HUES64 (cell line): ENCODE measurements at regions not wholly inside any gene's neighbourhood (a gene's known extent, or its start where the extent isn't known, plus 50 kb on each side); places are given as distances from the start of the nearest gene placed in this dataset.
A peak's percentile ranks its signal among the peaks of the same experiment; 100 is the strongest.

Source experiments
- H3K27ac ChIP-seq: 2 replicates; pipeline ENCODE4 v1.7.0; 2013; ENCODE audit warnings: low read depth, low read length, inconsistent platforms
- H3K27me3 ChIP-seq: 2 replicates; pipeline ENCODE4 v1.6.1; 2013; ENCODE audit warnings: mild to moderate bottlenecking, low read length; ENCODE audit not compliant: insufficient read depth
- H3K36me3 ChIP-seq: 2 replicates; pipeline ENCODE4 v1.6.1; 2013; ENCODE audit warnings: mild to moderate bottlenecking, low read length; ENCODE audit not compliant: insufficient read depth
- H3K4me1 ChIP-seq: 2 replicates; pipeline ENCODE4 v1.6.1; 2013; ENCODE audit warnings: mild to moderate bottlenecking, low read length, moderate library complexity; ENCODE audit not compliant: insufficient read depth
- H3K4me3 ChIP-seq: 2 replicates; pipeline ENCODE4 v1.5.1; 2013; ENCODE audit warnings: mild to moderate bottlenecking, low read length, moderate library complexity
- H3K9ac ChIP-seq: 2 replicates; pipeline ENCODE4 v1.6.1; 2013; ENCODE audit warnings: mild to moderate bottlenecking, low read depth, low read length
- H3K9me3 ChIP-seq: 2 replicates; pipeline ENCODE4 v1.6.1; 2013; ENCODE audit warnings: low read depth, low read length; ENCODE audit not compliant: insufficient read depth
- WGBS: fragments of 150-250, 120-280 bp; methylation state at CpG from one replicate; pipeline ENCODE4 v1.1.7; 2013; ENCODE audit warnings: missing lambda C conversion rate; 5-methylcytosine and 5-hydroxymethylcytosine counted together

DNA sequence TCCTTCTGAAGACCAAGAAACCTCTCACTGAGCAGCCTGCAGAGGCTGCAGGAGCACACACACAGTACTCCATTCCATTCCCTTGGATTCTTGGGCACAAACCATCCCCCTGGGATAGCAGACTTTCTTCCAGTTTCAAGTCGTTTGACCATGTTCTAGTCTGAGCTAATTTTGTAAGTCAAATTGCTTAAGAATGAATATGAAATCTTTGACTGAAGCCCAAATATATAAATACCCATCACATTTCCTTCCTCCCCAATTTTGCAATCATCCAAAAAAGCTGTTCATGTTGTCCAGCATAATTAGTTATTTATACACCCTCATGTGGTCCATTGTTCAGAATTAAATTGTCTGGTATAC is 231.2 kb upstream of the TPRG1 start:
- Histone ChIP-seq H3K4me3 (no peak overlapping the region), H3K36me3 (no peaks in the 10 kb centered on the region), H3K9ac (no peak overlapping the region), H3K9me3 (no peaks in the 10 kb centered on the region), H3K27me3 (no peaks in the 10 kb centered on the region), H3K27ac (no peak overlapping the region), H3K4me1 (peaks cover 16% of the 10 kb centered on the region)
- 90% methylated on average over 1 of the region's 1 CpG for WGBS

DNA sequence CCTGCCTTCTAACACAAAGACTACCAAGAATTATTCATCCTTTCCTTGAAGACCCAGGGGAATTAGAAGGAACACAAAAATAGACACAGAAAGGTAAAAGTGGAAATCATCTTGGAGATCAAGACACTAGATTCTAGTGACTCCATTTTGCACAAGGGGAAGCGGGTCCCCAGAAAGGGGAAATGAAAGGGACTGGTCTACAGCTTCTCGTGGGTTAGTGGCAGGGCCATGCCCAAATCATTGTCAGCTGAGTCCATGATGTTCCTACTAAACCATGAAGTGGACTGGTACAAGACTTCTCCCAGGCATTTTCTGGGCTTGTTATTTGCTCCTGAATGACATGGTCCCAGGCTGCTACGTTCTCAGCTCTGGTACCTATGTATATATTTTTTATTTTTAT is 230.7 kb upstream of the TPRG1 start:
- H3K4me3 ChIP-seq, result no peak overlapping the region
- no peaks in the 10 kb centered on the region for H3K27me3 ChIP-seq
- peaks cover 16% of the 10 kb centered on the region for H3K4me1 ChIP-seq
- no peaks in the 10 kb centered on the region for H3K36me3 ChIP-seq
- 97% methylated on average over 3 of the region's 3 CpGs for WGBS
- H3K9ac ChIP-seq, result no peak overlapping the region
- no peak overlapping the region for H3K27ac ChIP-seq
- no peaks in the 10 kb centered on the region for H3K9me3 ChIP-seq

DNA sequence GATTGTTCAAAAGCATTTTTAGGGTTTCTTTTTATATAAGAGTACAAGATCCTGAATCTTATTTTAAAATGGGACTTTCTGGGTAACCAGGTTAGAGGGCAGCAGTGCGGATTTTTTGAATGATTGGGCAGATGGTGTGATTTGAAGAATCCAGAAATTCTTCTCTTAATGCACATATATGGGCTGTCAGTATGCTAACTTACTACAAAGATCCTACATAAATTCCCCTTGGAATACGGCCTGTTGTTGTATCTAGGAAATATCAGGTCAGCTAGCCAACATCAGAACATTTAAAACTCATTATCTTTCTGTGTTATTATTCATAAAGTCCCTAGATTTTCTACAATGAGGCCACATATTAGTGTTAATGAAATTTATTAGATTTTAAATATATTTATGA is 229.6 kb upstream of the TPRG1 start:
- Histone ChIP-seq H3K36me3 (no peaks in the 10 kb centered on the region), H3K9me3 (no peaks in the 10 kb centered on the region), H3K27ac (no peak overlapping the region), H3K4me1 (peaks cover 12% of the 10 kb centered on the region), H3K9ac (no peak overlapping the region), H3K27me3 (peaks cover 5% of the 10 kb centered on the region; the same call in 1 of the 2 replicates), H3K4me3 (no peak overlapping the region)
- WGBS, result 92% methylated on average over 2 of the region's 2 CpGs

DNA sequence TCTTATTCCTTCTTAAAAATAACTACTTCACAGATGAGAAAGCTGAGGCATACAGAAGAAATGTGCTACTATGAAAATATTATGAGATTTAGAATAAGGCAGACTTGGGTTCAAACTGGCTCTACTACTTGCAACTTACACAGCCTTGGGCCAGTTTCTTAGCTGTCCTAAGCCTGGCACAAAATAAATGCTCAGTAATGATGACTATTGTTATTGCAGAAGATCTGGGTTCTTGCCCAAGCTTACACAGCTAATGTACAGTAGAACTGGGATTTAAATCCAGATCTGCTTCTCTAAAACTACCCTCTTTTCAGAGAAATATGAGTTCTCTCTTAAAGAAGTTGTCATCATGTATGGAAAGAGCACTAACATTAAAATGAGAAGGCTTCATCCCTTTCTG is 228.2 kb upstream of the TPRG1 start:
- Histone ChIP-seq H3K27ac (no peak overlapping the region), H3K9ac (no peak overlapping the region), H3K9me3 (no peaks in the 10 kb centered on the region), H3K36me3 (no peaks in the 10 kb centered on the region), H3K27me3 (peaks cover 5% of the 10 kb centered on the region; the same call in 1 of the 2 replicates), H3K4me1 (peaks cover 11% of the 10 kb centered on the region), H3K4me3 (no peak overlapping the region)

DNA sequence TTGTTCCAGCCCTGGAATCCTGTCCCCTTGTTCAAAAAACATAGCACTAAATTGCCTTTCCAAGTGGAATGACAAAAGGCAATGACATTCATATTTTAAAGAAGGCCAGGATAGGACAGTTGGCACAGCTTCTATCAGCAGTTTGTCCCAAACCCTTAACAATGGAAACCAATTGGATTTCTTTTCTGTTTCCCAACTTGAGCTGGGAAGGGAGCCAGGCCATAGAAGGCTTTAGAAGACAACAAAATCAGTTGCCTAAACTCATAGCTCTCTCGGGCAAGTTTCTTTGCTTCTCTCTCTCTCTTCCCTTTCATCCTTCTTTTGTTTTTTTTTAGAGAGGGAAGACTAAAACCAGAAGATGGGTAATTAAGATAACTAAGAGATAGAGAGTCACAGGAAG is 227.7 kb upstream of the TPRG1 start:
- H3K4me3 ChIP-seq, result no peak overlapping the region
- H3K27me3 ChIP-seq, result peaks cover 5% of the 10 kb centered on the region; the same call in 1 of the 2 replicates
- WGBS, result 80% methylated on average over 1 of the region's 1 CpG
- H3K4me1 ChIP-seq, result peaks cover 16% of the 10 kb centered on the region
- no peaks in the 10 kb centered on the region for H3K36me3 ChIP-seq
- no peak overlapping the region for H3K9ac ChIP-seq
- no peak overlapping the region for H3K27ac ChIP-seq
- H3K9me3 ChIP-seq, result no peaks in the 10 kb centered on the region

DNA sequence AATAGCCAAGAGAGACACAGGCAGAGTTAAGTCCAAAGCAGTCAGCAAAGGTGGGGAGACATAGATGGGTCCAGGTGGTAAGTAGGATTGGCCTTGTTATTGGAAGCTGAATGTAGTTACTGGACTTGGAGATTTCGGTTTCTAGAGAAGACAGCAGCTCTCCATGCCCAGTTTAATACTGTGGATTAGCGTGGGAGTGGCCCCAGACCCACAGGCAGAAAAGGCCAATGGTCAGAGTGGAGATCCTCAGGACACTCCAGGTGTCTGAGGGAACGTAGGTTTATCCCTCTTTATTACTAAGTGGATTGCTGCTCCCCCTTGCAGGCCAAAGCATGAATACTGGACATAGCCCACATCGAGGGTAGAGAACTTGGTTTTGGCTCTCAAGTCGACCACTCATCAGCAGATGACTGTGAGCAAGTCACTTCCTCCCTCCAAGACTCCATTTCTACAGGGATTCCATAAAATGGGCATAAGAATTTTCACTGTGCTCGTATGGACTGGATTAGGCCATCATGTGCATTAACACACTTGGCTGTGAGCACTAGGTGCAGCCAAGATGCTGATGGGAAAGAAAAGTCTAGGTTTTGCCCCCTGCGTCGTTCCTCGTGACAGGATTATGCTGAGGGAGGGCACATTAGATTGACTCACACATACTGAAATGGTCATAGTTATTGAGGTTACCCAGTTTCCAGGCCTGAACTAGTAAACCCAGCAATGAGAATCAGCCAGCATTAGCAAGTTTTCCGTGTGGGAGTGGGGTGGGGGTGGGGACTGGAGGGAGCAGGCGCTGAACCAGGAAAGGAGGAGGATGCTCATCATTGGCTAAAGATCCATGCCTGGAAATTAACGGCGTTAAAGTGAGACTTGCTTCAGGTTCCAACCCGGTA is 225.2 kb upstream of the TPRG1 start:
- Histone ChIP-seq H3K27ac (peak overlapping the region; percentile 68; the same call in 1 of the 2 replicates), H3K36me3 (no peaks in the 10 kb centered on the region), H3K4me3 (peak overlapping the region; percentile 83), H3K9me3 (no peaks in the 10 kb centered on the region), H3K27me3 (peaks cover 6% of the 10 kb centered on the region; the same call in 1 of the 2 replicates), H3K4me1 (peaks cover 17% of the 10 kb centered on the region), H3K9ac (peak overlapping the region; percentile 75; the same call in 1 of the 2 replicates)
- 80% methylated on average over 14 of the region's 14 CpGs for WGBS

DNA sequence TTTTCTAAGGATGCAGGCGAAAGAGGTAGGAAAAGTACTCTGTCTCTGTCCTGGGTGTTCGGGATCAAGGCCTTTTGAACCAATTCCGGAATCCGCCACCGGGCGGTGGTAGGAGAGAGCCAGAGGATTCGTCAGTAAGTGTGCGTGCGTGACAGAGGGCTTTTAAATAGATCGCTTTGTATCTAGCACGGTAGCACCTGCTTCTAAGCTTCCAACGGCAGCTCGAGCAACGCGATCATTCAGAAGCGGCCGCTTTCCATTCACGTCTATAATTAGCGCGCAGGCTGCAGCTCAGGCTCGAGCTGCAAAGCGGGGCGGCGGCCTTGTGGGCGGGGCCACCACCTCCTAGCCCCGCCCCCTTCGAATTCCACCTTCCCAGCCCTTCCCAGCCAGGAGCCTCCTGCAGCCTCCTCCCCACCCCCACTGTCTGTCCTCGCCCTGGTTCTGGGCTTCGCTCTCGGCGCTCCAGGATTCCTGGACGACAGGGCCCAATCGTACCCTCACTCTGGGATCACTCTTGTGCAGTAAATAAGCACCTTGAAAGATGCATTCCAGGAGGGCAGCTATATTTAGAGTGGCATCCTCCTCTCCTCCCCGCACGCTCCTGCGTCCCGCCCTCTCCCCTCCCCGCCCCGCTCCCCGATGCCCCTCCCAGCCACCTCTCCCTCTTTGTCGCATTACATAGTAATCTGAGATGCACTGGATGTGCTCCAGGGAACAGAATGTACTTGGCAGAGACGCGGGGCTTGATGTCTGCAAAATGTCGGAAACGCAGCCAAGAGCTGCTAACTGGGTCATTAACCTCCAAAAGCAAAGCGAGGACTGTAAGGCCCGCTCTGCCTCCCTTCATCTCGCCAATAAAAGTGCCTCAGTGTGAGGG is 224.1 kb upstream of the TPRG1 start:
- Histone ChIP-seq H3K4me3 (peak overlapping the region; percentile 83), H3K4me1 (peaks cover 17% of the 10 kb centered on the region), H3K36me3 (no peaks in the 10 kb centered on the region), H3K27ac (peak overlapping the region; percentile 68), H3K9ac (peak overlapping the region; percentile 83), H3K27me3 (peaks cover 8% of the 10 kb centered on the region; the same call in 1 of the 2 replicates), H3K9me3 (no peaks in the 10 kb centered on the region)
- WGBS, result 1% methylated on average over 48 of the region's 48 CpGs

DNA sequence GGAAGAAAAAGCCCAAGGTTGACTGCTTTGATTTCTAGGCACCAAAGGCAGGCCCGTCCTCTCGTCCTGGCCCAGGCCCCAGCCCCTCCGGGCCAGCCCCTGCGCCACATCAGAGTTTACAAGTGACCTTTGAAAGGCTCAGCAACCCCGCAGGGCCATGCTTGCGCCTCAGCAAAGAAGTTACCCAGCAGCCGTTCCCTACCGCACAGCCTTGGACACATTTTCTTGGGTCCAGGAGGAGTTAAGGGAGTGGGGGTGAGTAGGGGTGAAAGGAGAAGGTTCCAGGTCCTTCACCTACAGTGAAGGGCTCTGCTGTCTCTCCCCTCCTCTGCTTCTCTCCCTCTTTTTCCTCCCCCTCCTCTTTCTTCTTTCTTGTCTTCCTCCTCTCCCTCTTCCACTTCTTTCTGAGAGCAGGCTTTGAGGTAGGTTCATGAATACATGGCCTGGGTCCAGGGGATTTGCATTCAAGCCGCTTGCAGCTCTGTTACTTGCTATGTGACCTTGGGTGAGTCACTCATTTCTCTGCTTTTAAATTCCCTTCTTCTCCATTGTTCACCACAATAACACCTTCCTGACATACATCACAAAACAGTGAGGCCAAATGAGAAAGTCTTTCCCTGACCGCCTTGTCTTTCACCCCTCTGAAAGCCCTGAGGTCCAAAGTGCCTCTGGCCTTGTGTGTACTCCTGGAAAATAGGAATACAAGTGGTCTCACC is 223.3 kb upstream of the TPRG1 start:
- Histone ChIP-seq H3K27me3 (peaks cover 8% of the 10 kb centered on the region; the same call in 1 of the 2 replicates), H3K4me3 (peak overlapping the region; percentile 83), H3K9me3 (no peaks in the 10 kb centered on the region), H3K4me1 (peaks cover 17% of the 10 kb centered on the region), H3K27ac (peak overlapping the region; percentile 68), H3K9ac (peak overlapping the region; percentile 83), H3K36me3 (no peaks in the 10 kb centered on the region)
- WGBS, result 16% methylated on average over 10 of the region's 10 CpGs

DNA sequence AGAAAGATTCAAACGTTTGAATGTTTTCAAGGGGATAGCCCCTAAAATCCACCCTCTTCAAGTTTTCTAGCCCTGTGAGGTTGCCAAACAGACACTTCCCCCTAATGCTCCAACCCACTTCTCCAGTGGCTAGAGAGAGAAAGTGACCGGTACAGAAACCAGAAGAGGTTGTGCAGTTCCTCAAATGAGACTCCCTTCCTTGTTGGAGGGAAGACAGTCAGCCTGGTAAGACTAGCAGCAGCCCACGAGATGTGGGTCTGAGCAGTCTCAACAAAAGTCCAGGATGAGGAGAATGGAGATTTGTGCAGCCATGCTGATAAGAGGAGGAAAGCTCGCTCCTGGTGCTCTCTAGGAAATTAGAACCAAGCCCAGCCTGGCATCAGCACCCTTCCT is 222.8 kb upstream of the TPRG1 start:
- Histone ChIP-seq H3K9ac (no peak overlapping the region), H3K4me3 (no peak overlapping the region), H3K27me3 (peaks cover 8% of the 10 kb centered on the region; the same call in 1 of the 2 replicates), H3K4me1 (peaks cover 17% of the 10 kb centered on the region), H3K27ac (peak overlapping the region; percentile 49; the same call in 1 of the 2 replicates), H3K36me3 (no peaks in the 10 kb centered on the region), H3K9me3 (no peaks in the 10 kb centered on the region)
- 78% methylated on average over 4 of the region's 4 CpGs for WGBS

DNA sequence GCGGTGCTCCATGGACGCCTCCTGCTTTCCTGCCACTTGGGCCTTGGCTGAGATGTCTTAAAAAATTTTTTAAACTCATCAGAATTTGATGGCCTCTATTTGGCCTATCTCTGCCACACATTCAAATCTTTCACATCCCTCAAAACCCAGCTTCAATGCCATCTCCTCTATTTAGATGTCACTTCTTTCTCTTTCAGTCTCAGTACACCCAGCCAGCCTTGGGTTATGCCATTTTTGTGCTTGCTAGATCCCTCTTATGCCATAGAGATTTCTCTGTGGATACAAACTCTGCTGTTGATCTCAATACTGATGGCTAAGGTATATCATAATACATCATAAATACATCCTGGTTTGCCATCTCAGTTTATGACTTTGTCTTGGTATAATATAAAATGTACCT is 222.3 kb upstream of the TPRG1 start:
- 98% methylated on average over 2 of the region's 2 CpGs for WGBS
- Histone ChIP-seq H3K4me3 (no peak overlapping the region), H3K27me3 (peaks cover 8% of the 10 kb centered on the region; the same call in 1 of the 2 replicates), H3K36me3 (no peaks in the 10 kb centered on the region), H3K27ac (no peak overlapping the region), H3K9me3 (no peaks in the 10 kb centered on the region), H3K9ac (no peak overlapping the region), H3K4me1 (peaks cover 17% of the 10 kb centered on the region)
